ENCODE measurements at regions not wholly inside any gene's neighbourhood (a gene's known extent, or its start where the extent isn't known, plus 50 kb on each side); places are given as distances from the start of the nearest gene placed in this dataset.

- no peak overlapping the region for H3K27ac Mint-ChIP-seq
- H3K4me3 Mint-ChIP-seq: no peak overlapping the region
- peaks cover 5% of the 10 kb centered on the region for H3K9me3 Mint-ChIP-seq
- no peaks in the 10 kb centered on the region for H3K4me1 Mint-ChIP-seq
- no peak for DNase-seq
- POLR2A ChIA-PET: no interaction called here
- no peaks in the 10 kb centered on the region for H3K27me3 Mint-ChIP-seq
- ATAC-seq (ENCODE audit: low read depth): no peak
- H3K36me3 Mint-ChIP-seq: no peaks in the 10 kb centered on the region
Observed at GRCh38 chr2:146209842-146210275, 1635.0 kb upstream of the ACVR2A start.

DNA sequence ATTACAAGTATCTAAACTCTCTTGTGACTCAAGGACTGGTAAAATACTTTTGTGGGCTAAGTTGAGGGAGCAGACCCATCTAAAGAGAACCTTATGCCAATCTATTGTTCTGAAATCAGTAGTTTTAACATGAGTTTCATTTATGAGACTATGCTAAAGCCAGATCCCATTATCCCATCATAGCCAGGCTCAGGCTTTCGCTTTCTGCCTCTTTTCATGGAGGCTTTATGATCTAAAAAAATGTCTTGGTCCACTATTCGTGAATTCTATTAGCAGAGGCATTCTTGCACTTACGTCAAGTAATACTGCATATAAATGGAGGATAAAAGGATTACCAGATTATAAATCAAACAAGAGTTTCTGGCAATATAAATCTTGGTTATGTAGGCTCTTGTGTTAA is 1636.9 kb upstream of the ACVR2A start:
- no peak overlapping the region for H3K4me3 Mint-ChIP-seq
- H3K27me3 Mint-ChIP-seq: no peaks in the 10 kb centered on the region
- H3K36me3 Mint-ChIP-seq: no peaks in the 10 kb centered on the region

DNA sequence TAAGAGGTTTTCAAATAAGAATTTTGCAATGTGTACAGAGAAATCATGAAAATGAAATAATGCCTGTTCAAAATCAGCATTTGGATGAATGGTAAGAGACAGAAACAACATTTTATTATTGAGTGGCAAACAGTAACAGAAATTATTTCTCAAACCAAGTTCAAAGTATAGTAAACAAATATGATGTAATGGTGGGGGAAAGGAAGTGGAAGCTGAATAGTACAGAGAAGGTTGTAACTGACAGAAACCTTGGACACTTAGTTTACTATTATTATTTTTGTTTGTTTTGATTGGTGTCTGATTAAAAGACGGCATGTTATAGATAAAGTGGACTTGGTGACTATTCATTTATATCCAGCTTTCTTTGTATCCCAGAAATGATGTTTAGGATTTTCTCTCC is 1637.4 kb upstream of the ACVR2A start:
- Mint-ChIP-seq H3K9me3 (peaks cover 5% of the 10 kb centered on the region), H3K27me3 (no peaks in the 10 kb centered on the region), H3K4me1 (no peaks in the 10 kb centered on the region), H3K36me3 (no peaks in the 10 kb centered on the region), H3K27ac (no peak overlapping the region), H3K4me3 (no peak overlapping the region)
- POLR2A ChIA-PET: no interaction called here
- DNase-seq (no peak), ATAC-seq (ENCODE audit: low read depth) (no peak)

More for the DNA sequence above, 1636.9 kb upstream of the ACVR2A start:
- peaks cover 5% of the 10 kb centered on the region for H3K9me3 Mint-ChIP-seq
- H3K4me1 Mint-ChIP-seq: no peaks in the 10 kb centered on the region
- H3K27ac Mint-ChIP-seq: no peak overlapping the region
- ATAC-seq (ENCODE audit: low read depth) (no peak), DNase-seq (no peak)
- POLR2A ChIA-PET: no interaction called here

DNA sequence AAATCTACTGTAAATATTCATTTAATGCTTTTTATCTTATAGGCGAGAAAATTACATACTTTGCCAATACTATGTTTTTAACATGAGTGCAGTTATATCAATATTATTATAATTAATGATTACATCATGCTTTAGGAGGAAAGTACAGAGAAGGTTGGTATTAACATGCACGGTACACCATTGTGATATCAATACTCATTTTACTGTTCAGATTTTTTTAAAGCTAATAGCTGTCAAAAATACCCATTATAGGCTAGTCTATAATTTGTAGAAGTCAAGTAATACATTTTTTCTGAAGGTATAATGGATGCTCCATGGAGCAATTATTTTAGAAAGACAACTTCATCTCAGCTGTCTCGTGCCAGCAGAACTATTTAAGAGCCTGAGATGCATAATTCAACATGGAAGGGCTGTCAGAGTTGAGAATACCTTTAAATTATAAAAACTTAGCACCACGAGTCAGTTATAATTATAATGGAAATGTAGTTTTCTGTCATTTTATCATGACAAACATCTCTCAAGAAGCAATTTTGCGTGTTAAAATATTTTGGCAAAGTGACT is 1641.7 kb upstream of the ACVR2A start:
- Mint-ChIP-seq H3K9me3 (peaks cover 3% of the 10 kb centered on the region), H3K27me3 (no peaks in the 10 kb centered on the region), H3K36me3 (no peaks in the 10 kb centered on the region), H3K4me1 (no peaks in the 10 kb centered on the region), H3K27ac (no peak overlapping the region), H3K4me3 (no peak overlapping the region)
- ATAC-seq (ENCODE audit: low read depth): no peak
- no peak for DNase-seq
- POLR2A ChIA-PET: no interaction called here

DNA sequence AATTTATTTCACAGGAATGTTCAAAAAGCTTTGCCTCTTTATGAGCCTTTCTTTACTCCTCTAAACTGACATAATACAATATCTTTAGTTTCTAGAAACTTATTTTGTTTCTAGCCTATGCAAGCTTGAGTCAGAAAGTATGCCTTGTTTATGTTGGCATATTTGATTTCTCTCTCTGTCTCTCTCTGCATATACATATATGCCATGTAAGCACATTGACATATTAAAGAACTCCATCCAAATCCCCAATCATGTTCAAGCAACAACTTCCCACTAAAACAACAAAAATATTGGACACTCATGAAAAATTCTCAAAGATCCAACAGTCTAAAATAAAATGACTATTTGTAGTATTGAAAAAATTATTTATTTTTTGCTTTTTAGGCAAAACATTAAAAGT is 1651.2 kb upstream of the ACVR2A start:
- POLR2A ChIA-PET: no interaction called here
- peaks cover 2% of the 10 kb centered on the region for H3K9me3 Mint-ChIP-seq
- no peak overlapping the region for H3K4me3 Mint-ChIP-seq
- H3K36me3 Mint-ChIP-seq: no peaks in the 10 kb centered on the region
- DNase-seq: no peak
- no peaks in the 10 kb centered on the region for H3K4me1 Mint-ChIP-seq
- H3K27ac Mint-ChIP-seq: no peak overlapping the region
- H3K27me3 Mint-ChIP-seq: no peaks in the 10 kb centered on the region
- no peak for ATAC-seq (ENCODE audit: low read depth)

GRCh38 chr2:146189541-146189940 is 1655.3 kb upstream of the ACVR2A start:
- Mint-ChIP-seq H3K27me3 (no peaks in the 10 kb centered on the region), H3K36me3 (no peaks in the 10 kb centered on the region), H3K4me3 (no peak overlapping the region), H3K4me1 (no peaks in the 10 kb centered on the region), H3K27ac (no peak overlapping the region), H3K9me3 (no peaks in the 10 kb centered on the region)
- no peak for DNase-seq
- POLR2A ChIA-PET: no interaction called here
- ATAC-seq (ENCODE audit: low read depth): no peak

DNA sequence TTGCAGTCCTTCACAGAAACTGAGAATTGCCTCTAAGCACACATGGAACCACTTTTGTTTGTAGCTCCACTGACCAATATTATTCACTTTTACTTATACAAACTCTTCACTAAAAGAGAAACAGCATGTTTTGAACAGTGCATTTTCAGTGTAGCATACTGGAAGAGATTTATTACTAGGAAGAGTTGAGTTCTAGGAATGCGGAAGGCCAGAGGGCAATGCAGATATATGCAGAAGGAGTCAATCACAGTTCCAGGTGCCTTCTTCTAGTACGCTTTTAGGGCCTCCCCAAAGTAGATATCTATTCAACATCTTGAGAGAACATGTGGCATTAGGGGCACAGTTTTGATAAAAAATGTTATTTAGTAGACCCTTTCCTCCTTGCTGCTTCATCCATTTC is 1654.0 kb upstream of the ZEB2 start:
- ATAC-seq (ENCODE audit: low read depth): no peak
- no peak overlapping the region for H3K4me3 Mint-ChIP-seq

DNA sequence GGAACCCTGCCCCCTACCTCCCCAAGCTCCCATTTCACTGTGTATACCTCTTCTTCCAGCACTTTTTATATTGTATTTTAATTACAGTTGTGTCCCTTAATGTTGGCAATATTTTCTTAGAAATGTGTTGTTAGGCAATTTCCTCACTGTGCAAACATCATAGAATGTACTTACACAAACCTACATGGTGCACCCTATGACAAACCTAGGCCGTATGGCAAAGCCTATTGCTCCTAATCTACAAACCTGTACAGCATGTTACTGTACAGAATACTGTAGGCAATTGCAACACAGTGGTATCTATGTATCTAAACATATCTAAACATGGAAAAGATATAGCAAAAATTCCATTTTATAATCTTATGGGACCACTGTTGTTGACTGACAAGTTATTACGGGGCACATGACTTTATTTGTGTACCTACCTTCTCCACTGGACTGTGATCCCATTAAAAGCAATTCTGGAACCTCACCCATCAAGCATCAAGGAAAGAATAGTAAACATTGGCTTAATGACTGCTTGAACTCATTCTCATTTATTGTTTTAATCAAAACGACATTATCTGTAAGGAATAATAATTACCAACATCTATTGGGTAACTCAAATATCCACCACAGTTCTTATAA is 1641.5 kb upstream of the ZEB2 start:
- no peaks in the 10 kb centered on the region for H3K9me3 Mint-ChIP-seq
- ATAC-seq (ENCODE audit: low read depth) (no peak), DNase-seq (no peak)
- POLR2A ChIA-PET: no interaction called here
- H3K27me3 Mint-ChIP-seq: no peaks in the 10 kb centered on the region
- no peaks in the 10 kb centered on the region for H3K4me1 Mint-ChIP-seq
- no peak overlapping the region for H3K27ac Mint-ChIP-seq
- no peaks in the 10 kb centered on the region for H3K36me3 Mint-ChIP-seq
- H3K4me3 Mint-ChIP-seq: no peak overlapping the region

More for the DNA sequence above, 1654.0 kb upstream of the ZEB2 start:
- POLR2A ChIA-PET: no interaction called here
- DNase-seq: no peak
- H3K27ac Mint-ChIP-seq: no peak overlapping the region
- no peaks in the 10 kb centered on the region for H3K27me3 Mint-ChIP-seq
- no peaks in the 10 kb centered on the region for H3K36me3 Mint-ChIP-seq
- no peaks in the 10 kb centered on the region for H3K4me1 Mint-ChIP-seq
- peaks cover 3% of the 10 kb centered on the region for H3K9me3 Mint-ChIP-seq

GRCh38 chr2:146158072-146158674 is 1638.3 kb upstream of the ZEB2 start:
- Mint-ChIP-seq H3K36me3 (no peaks in the 10 kb centered on the region), H3K4me3 (no peak overlapping the region), H3K27me3 (no peaks in the 10 kb centered on the region), H3K9me3 (peaks cover 1% of the 10 kb centered on the region), H3K4me1 (no peaks in the 10 kb centered on the region), H3K27ac (no peak overlapping the region)
- DNase-seq (no peak), ATAC-seq (ENCODE audit: low read depth) (no peak)
- POLR2A ChIA-PET: no interaction called here

GRCh38 chr2:146147448-146148012 is 1627.6 kb upstream of the ZEB2 start:
- POLR2A ChIA-PET: no interaction called here
- H3K27ac Mint-ChIP-seq: no peak overlapping the region
- no peaks in the 10 kb centered on the region for H3K4me1 Mint-ChIP-seq
- peaks cover 2% of the 10 kb centered on the region for H3K9me3 Mint-ChIP-seq
- no peak overlapping the region for H3K4me3 Mint-ChIP-seq
- H3K27me3 Mint-ChIP-seq: no peaks in the 10 kb centered on the region
- no peak for DNase-seq
- ATAC-seq (ENCODE audit: low read depth): no peak
- H3K36me3 Mint-ChIP-seq: no peaks in the 10 kb centered on the region

- POLR2A ChIA-PET: no interaction called here
- Mint-ChIP-seq H3K4me3 (no peak overlapping the region), H3K9me3 (no peaks in the 10 kb centered on the region), H3K27me3 (no peaks in the 10 kb centered on the region), H3K27ac (no peak overlapping the region), H3K36me3 (no peaks in the 10 kb centered on the region), H3K4me1 (no peaks in the 10 kb centered on the region)
- DNase-seq: no peak
- ATAC-seq (ENCODE audit: low read depth): no peak
Observed at GRCh38 chr2:146143971-146144370, 1624.1 kb upstream of the ZEB2 start.

DNA sequence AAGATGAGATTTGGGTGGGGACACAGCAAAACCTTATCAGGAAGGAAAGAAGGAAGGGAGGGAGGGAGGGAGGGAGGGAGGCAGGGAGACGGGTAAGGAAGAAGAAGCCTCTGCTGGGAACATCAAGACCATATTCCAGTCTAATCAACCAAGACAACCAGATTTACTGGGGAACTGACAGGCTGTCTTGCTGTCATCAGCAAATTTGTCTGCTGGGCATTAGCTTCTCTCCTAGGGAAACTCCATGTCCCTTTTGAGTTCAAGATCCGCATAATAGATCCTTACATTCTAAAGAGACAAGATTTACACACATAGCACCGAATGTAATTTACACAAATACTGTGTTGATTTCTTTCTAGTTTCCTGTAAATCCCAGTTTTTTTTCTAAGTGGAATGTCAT is 1618.9 kb upstream of the ZEB2 start:
- Mint-ChIP-seq H3K4me1 (no peaks in the 10 kb centered on the region), H3K27ac (no peak overlapping the region), H3K36me3 (no peaks in the 10 kb centered on the region), H3K27me3 (no peaks in the 10 kb centered on the region), H3K4me3 (no peak overlapping the region), H3K9me3 (no peaks in the 10 kb centered on the region)
- POLR2A ChIA-PET: no interaction called here
- DNase-seq (no peak), ATAC-seq (ENCODE audit: low read depth) (no peak)

DNA sequence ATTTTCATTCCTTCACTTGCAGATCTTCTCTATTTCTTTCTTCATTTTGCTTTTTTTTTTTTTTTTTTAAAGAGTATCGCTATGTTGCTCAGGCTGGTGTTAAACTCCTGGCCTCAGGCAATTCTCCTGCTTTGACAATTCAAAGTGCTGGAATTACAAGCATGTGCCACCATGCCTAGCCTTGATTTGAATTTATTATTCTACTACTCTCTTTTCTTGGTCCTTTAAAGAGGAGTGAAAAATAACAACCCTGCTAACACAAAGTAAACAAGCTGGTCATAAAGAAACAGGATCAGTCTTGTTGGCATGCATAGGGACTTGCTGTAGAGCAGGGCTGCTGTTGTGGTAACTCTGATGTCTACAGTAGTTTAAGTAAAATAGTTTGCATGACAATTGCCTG is 1615.3 kb upstream of the ZEB2 start:
- H3K27ac Mint-ChIP-seq: no peak overlapping the region
- no peak overlapping the region for H3K4me3 Mint-ChIP-seq
- H3K27me3 Mint-ChIP-seq: no peaks in the 10 kb centered on the region
- no peak for DNase-seq
- H3K4me1 Mint-ChIP-seq: no peaks in the 10 kb centered on the region
- POLR2A ChIA-PET: no interaction called here
- no peaks in the 10 kb centered on the region for H3K36me3 Mint-ChIP-seq
- ATAC-seq (ENCODE audit: low read depth): no peak
- no peaks in the 10 kb centered on the region for H3K9me3 Mint-ChIP-seq

- Mint-ChIP-seq H3K36me3 (no peaks in the 10 kb centered on the region), H3K4me1 (no peaks in the 10 kb centered on the region), H3K9me3 (no peaks in the 10 kb centered on the region), H3K27me3 (no peaks in the 10 kb centered on the region), H3K27ac (no peak overlapping the region), H3K4me3 (no peak overlapping the region)
- POLR2A ChIA-PET: no interaction called here
- DNase-seq (no peak), ATAC-seq (ENCODE audit: low read depth) (no peak)
Observed at GRCh38 chr2:146131785-146132184, 1611.9 kb upstream of the ZEB2 start.

All from activated naive CD8-positive, alpha-beta T cell treated with anti-CD3 and anti-CD28 coated beads, Interleukin-2, amount 10 ng/mL, durations not matched to agents 7 days and 5 days (primary cell).